Adipocyte (in vitro differentiated cells): ENCODE measurements at regions not wholly inside any gene's neighbourhood (a gene's known extent, or its start where the extent isn't known, plus 50 kb on each side); places are given as distances from the start of the nearest gene placed in this dataset.
"Not testable (repeated sequence)": the region's sequence is repeated elsewhere in the genome, so short reads cannot be mapped to it uniquely, and the experiment has no call there.

Experiments
- DNase-seq: peaks from one replicate; pipeline ENCODE4 v3.0.0-alpha.2; 2015; ENCODE audit warnings: low read depth
- H3K27me3 ChIP-seq: replicated peaks from 2 replicates; pipeline ENCODE4 v1.7.0; 2013; ENCODE audit warnings: mild to moderate bottlenecking, low read length, moderate library complexity; ENCODE audit not compliant: control insufficient read depth, insufficient read depth
- H3K36me3 ChIP-seq: 2 replicates; pipeline ENCODE4 v1.7.0; 2013; ENCODE audit warnings: low read length, mild to moderate bottlenecking, moderate library complexity; ENCODE audit not compliant: control insufficient read depth, insufficient read depth, severe bottlenecking
- H3K4me1 ChIP-seq: 2 replicates; pipeline ENCODE4 v1.7.0; 2013; ENCODE audit warnings: mild to moderate bottlenecking, low read length, moderate library complexity; ENCODE audit not compliant: control insufficient read depth, insufficient read depth
- H3K4me3 ChIP-seq: 2 replicates; pipeline ENCODE4 v1.7.0; 2013; ENCODE audit warnings: mild to moderate bottlenecking, low read length, moderate library complexity
- H3K9ac ChIP-seq: 2 replicates; pipeline ENCODE4 v1.7.0; 2013; ENCODE audit warnings: mild to moderate bottlenecking, low read length, moderate library complexity
- H3K9me3 ChIP-seq: 2 replicates; pipeline ENCODE4 v1.7.0; 2013; ENCODE audit warnings: mild to moderate bottlenecking, low read length, moderate library complexity; ENCODE audit not compliant: control insufficient read depth

DNA sequence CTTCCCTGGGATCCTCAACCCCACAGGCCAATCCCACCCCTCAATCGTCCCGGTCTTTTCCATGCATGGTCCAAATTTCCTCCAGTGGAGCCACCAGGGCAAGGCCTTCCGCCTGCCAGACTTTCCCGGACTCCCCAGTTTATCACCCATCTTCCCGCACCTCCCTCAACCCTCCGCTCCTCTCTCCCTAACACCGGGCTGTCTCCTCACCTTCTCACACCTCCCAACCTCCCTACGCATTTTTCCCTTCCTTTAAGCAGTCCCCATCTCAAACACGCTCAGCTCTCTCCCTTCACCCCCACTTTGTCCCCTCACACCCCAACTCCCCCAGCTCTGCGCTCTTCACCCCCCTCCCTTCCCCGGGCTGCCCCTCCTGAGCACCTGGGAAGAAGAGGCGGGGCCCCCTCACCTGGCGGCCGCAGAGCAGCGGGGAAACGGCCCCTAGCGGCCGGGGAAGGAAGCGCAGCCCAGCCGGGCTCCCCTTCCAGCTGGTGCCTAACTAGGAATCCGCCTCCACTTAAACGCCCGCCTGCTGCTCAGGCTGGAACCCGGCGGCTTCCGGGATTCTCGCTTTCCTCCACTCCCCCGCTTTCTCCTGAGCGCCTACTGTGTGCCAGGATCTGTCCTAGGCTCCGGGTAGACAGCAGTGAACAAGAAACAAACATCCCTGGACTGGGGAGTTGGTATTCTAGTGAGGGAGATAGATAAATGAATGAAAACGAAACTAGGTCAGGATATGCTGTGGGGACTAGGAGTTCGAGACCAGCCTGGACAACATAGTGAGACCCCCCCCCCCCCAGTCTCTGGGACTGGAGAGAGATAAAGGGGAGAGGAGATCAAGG lies 126.7 kb downstream of the CRLF3 start:
- H3K4me3 ChIP-seq: peak overlapping the region; percentile 74
- H3K4me1 ChIP-seq: peaks cover 18% of the 10 kb centered on the region
- not testable (repeated sequence) for H3K9me3 ChIP-seq, H3K36me3 ChIP-seq, H3K27me3 ChIP-seq
- peak overlapping the region; percentile 49 for H3K9ac ChIP-seq
- DNase-seq: peak; percentile 75

DNA sequence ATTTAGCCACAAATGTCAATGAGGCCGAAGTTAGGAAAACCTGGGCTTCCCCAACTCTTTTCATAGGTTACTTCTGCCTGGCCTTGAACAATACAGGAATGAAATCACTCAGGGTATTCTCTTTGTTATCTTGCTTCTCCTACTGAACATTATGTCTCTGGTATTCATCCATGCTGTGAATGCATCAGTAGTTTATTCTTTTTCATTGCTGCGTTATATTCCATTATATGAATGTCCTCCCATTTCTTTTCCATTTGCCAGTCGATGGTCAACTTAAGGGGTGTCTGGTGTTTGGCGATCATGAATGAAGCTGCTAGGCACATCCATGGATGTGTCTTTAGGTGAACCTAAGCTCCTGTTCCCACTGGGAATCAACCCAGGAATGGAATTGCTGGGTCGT lies 128.3 kb downstream of the CRLF3 start:
- Histone ChIP-seq H3K36me3 (no peaks in the 10 kb centered on the region), H3K4me1 (peaks cover 18% of the 10 kb centered on the region), H3K9me3 (no peaks in the 10 kb centered on the region), H3K9ac (no peak overlapping the region), H3K4me3 (no peak overlapping the region), H3K27me3 (no peaks in the 10 kb centered on the region)
- no peak for DNase-seq

DNA sequence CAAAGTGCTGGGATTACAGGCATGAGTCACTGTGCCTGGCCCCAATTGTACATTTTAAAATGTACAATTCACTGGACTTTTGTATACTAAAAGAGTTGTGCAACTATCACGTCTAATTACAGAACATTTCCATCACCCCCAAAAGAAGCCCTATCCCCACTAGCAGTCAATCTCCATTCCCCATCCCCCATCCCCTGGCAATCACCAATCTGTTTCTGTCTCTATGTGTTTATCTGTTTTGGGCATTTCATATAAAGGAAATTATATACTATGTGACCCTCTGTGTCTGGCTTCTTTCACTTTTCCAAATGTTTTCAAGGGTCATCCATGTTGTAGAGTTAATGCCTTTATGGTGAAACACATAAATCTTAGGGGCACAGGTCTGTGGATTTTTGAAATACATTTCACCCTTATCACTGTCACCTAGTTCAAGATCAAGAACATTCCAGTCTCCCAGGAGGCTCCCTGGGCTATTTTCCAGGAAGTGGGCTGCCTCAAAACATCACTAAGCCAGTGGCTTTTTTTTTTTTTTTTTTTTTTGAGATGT lies 129.2 kb downstream of the CRLF3 start:
- H3K36me3 ChIP-seq, H3K27me3 ChIP-seq, H3K9me3 ChIP-seq: not testable (repeated sequence)
- H3K4me3 ChIP-seq: peak overlapping the region; percentile 48
- peak overlapping the region; percentile 47 for H3K9ac ChIP-seq
- peak; percentile 66 for DNase-seq
- H3K4me1 ChIP-seq: peaks cover 18% of the 10 kb centered on the region

DNA sequence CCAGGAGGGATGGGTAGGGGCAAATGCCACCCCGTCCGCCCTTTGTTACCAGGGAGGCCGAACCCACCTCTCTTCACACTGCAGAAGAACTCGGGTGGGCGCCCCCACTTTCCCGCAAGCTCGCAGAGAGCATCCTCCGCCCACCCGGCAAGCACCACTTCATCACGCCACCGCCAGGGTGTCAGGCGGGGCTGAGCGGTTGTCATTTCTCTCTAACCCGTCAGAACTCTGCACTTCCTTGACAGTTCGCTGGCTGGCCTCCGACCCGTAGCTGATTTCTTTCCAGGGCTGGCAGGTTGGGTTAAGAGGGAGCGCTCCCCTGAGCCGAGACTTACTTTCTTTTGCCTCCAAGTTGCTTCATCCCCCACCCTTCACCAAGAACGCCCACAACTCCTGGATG lies 130.7 kb downstream of the CRLF3 start:
- peaks cover 18% of the 10 kb centered on the region for H3K4me1 ChIP-seq
- not testable (repeated sequence) for H3K9me3 ChIP-seq, H3K36me3 ChIP-seq, H3K27me3 ChIP-seq, H3K4me3 ChIP-seq, H3K9ac ChIP-seq
- DNase-seq: peak; percentile 9

DNA sequence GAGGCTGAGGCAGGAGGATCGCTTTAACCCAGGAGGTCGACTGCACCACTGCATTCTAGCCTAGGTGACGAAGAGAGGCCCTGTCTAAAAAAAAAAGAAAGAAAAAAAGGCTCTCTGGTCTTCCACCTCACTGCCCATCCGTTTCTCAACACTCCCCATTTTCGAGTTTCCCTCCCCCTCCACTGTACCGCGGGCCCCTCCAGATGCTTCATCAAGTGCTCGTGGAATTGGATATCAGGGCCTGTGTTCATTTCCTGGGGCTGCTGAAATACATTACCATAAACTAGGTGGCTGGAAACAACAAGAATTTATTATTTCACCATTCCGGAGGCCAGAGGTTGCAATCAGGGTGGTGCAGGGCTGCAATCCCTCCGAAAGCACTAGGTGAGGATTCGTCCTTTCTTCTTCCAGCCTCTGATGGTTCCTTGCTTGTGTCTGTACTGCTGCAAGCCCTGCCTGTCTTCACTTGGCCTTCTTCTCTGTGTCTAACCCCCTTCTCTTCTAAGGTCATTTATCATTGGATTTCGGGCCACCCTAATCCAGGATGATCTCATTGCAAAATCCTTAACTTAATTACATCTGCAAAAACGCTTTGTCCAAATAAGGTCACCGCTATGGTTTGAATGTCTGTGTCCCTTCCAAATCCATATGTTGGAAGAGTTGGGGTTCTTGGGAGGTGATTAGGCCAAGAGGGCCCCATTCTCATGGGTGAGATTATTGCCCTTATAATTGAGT lies 135.1 kb downstream of the CRLF3 start:
- H3K27me3 ChIP-seq, H3K4me3 ChIP-seq, H3K9me3 ChIP-seq, DNase-seq, H3K36me3 ChIP-seq, H3K9ac ChIP-seq, H3K4me1 ChIP-seq: not testable (repeated sequence)

DNA sequence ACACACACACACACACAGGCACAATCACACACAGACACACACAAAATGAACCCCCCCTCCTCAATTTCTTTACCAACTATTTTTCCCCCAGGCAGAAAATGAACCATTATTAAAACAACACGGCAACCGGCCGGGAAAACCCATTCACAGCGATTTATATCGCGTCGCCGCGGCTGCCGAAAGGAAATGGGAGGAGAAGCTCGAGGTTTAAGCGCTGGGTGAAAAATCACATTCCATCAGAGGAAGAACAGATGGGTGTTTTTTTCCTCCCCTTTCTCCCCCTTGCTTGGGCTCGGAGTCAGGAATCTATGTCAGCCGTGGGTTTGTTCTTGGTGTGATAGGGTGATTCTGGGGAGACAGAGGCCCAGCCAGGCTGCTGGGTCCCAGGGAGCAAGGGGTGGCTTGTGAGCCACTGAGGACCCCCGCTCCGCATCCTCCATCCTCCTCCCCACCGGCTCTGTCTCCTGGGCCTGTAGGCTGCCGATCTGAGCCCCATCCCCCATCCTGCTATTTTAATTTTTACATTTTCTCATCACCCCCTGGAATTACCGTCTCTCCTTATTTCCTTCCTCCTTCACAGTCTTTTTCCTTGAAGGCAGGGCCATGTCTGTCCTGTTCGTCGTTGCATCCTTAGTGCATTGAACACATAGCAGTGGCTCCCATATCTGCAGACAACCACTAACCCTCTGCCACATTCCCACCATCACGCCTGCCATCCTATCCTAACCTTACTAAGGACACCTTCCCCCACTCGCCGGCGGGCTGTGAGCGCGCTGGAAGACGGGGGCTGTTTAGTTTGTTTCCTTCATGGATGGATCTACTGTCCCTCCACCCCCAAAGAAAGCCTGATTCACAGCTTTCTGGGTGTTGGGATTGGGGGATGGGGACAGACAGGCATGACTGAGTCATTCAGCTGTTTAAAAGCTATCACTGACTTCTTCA lies 137.7 kb downstream of the CRLF3 start:
- H3K4me3 ChIP-seq: peak overlapping the region; percentile 65
- H3K4me1 ChIP-seq, H3K9me3 ChIP-seq, H3K36me3 ChIP-seq, H3K27me3 ChIP-seq, DNase-seq: not testable (repeated sequence)
- peak overlapping the region; percentile 15 for H3K9ac ChIP-seq

DNA sequence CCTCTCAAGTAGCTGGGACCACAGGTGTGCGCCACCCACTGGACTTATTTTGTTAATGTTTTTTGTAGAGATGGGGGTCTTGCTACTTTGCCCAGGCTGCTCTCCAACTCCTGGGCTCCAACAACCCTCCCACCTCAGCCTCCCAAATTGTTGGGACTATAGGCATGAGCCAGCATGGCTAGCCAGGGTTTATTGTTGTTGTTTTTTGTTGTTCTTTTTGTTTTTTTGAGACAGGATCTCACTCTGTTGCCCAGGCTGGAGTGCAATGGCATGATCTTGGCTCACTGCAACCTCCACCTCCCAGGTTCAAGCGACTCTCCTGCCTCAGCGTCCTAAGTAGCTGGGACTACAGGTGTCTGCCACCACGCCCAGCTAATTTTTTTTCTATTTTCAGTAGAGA lies 142.2 kb downstream of the CRLF3 start:
- not testable (repeated sequence) for H3K27me3 ChIP-seq, H3K4me1 ChIP-seq, H3K4me3 ChIP-seq, DNase-seq, H3K36me3 ChIP-seq, H3K9ac ChIP-seq, H3K9me3 ChIP-seq

DNA sequence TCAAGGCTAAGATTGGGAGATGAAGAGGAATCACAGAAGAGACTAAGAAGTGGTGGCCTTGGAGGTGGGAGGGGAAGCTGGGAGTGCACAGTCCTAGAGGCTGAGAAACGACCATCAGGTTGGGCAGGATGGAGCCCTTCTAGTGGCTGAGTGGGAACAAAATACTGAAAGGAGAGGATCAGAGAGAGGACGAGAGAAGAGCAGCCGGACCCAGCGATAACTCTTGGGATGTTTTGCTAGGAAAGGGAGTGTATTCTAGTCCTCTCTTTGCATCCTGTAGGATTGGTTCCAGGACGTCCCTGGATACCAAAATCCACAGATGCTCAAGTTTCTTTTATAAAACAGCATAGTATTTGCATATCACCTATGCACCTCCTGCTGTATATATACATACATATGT lies 143.8 kb downstream of the CRLF3 start:
- H3K9ac ChIP-seq, H3K4me1 ChIP-seq, H3K27me3 ChIP-seq, H3K36me3 ChIP-seq, DNase-seq, H3K9me3 ChIP-seq, H3K4me3 ChIP-seq: not testable (repeated sequence)

DNA sequence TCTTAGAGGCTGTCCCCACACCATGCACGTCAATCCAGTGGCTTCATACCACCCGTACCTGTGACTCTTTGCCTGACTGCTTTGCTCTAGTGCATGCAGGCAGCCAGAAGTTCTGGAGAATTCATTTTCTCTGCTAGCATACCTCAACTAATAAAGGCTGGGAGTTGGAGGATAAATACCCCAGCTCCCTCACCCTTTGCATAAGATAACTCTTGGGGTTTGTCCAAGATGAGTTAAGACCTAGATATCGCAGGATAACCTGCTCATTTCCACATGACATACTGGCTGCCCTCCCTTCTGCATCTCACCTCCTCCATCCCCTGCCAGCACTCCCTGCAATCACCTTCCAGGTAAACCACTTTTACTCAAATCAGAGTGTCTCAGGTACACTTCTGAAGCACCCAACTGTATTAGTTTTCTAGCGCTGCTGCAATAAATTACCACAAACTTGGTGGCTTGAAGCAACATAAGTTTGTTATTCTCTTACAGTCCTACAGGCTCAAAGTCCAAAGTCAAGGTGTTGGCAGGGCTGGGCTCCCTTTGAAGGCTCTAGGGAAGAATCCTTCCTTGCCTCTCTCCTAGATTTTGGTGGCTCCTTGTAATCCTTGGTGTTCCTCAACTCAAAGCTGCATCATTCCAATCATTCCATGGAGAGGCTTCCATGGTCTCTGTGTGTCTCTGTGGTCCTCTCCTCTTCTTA lies 146.8 kb downstream of the CRLF3 start:
- no peak overlapping the region for H3K4me3 ChIP-seq
- H3K36me3 ChIP-seq: no peaks in the 10 kb centered on the region
- peaks cover 9% of the 10 kb centered on the region for H3K9me3 ChIP-seq
- DNase-seq: no peak
- no peaks in the 10 kb centered on the region for H3K4me1 ChIP-seq
- H3K27me3 ChIP-seq: no peaks in the 10 kb centered on the region
- H3K9ac ChIP-seq: no peak overlapping the region

DNA sequence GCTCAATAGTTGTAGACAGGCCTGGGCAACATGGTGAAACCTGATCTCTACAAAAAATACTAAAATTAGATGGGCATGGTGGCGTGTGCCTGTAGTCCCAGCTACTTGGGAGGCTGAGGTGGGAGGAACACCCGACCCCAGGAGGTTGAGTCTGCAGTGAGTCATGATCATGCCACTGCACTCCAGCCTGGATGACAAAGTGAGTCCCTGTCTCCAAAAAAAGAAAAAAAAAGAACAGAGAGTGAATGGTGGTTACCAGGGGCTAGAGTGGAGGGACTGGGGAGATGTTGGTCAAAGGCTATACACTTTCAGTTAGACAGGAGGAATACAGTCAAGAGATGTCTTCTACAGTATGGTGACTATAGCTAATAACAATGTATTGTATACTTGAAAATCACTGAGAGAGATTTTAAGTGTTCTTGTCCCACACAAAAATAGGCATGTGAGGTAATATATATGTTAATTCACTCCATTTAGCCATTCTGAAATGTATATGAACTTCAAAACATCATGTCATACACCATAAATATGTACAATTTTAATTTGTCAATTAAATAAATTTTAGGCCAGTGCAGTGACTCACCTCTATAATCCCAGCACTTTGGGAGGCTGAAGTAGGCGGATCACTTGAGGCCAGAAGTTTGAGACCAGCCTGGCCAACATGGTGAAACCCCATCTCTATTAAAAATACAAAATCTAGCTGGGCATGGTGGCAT lies 148.6 kb downstream of the CRLF3 start:
- not testable (repeated sequence) for H3K9ac ChIP-seq, H3K27me3 ChIP-seq, H3K4me3 ChIP-seq, H3K9me3 ChIP-seq, DNase-seq, H3K36me3 ChIP-seq, H3K4me1 ChIP-seq
